ENCODE measurements at regions not wholly inside any gene's neighbourhood (a gene's known extent, or its start where the extent isn't known, plus 50 kb on each side); places are given as distances from the start of the nearest gene placed in this dataset.
"Not testable (repeated sequence)": the region's sequence is repeated elsewhere in the genome, so short reads cannot be mapped to it uniquely, and the experiment has no call there.

DNA sequence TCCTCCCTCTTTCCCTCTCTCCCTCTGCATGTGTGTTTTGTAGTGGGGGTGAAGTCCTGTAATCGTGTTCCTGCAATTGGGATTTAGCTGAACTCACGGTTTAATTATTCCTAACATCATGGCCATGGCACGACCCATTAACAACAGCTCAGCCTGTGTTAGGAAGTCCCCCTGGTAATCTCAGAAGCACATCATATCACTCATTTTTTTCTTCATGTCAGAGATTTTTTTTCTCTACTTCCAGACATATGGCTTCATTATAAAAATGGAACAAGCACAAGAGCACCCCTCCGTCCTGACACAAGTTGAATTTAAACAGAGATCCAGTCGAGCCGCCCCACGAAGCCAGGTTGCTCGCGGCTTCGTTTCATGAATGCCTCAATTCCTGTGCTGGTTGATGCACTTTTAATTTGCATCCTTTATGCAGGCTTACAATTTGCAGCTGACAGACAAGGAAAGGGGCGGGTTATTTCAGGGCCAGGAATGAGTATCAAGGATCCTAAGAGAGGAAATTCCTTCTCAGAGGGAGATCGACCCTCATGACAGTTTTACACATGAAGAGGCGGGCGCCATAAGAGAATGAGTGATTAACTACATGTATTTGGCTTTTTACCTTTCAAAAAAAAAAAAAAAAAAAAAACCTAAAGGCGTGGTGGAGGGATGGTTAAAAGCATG is 192.9 kb downstream of the MAF start:
- no peak for DNase-seq

DNA sequence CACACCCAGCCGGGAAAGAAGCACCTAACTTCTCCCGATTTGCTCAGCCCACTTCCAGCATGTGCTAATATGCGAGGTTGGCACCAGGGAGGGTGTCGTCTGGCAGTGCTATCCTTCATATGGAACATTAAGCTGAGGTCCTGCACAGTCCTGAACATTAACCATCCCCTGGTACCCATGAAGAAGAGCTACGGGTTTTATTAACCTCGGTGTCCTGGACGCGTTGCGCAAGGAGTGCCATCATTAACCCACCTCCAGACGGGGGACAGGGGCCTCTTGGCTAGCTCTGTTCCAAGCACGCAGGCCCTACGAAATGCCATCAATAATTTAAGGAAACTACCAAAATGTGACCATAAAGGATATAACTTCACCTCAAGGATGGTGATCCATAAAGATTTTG is 193.5 kb downstream of the MAF start:
- DNase-seq, result no peak

DNA sequence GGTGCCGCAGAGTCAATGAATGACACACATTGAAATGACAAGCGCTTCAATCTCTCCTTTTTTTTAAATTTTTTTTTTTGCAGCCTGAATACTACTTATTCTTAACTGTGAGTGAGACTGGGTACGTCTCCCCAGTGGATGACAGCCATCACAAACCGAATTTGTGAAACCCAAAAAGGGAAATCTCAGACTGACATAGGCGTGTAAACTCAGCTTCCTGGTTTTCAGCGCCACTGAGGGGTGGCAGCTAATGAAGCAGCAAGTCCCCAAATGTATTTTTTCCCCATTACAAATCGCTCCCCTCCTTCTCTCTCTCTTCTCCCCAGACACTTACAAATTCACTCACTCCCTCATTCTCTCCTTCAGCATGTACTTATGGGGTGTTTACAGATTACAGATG is 196.0 kb downstream of the MAF start:
- no peak for DNase-seq

DNA sequence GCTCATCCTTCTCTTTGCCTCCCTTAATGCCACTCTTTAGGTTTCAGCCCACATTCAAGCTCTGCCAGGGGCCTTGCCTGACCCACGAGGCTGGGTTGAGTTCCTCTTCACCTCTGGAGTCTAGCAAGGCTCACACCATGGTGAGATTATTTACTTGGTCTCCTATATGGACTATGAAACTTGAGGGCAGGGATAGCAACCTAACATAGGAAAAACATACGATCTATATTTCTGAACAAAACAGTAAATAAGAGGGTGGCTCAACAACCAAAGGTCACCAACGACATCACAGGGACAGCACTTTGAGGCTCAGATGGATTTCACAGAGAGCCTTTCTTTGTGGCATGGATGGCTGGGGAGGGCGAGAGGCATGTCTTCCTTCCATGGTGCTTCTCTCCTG is 197.0 kb downstream of the MAF start:
- DNase-seq, result no peak

DNA sequence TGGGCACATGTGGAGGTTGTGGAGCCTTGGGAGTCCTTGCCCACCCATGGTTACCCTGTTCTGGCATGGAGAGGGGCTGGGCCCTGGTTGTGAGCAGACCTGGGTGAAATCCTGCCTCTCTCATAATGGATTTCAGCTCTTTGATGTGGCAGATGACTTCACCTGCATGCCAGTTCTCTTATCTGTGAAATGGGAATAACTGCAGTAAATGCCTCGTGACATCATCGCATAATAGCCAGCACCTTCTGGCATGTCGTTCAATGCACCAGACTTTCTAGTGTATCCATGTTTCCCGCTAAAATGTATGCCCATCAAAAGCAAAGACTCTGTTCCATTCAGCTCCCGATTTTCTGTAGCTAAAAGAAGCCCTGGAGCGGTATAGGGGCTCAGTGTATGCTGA is 197.6 kb downstream of the MAF start:
- no peak for DNase-seq

DNA sequence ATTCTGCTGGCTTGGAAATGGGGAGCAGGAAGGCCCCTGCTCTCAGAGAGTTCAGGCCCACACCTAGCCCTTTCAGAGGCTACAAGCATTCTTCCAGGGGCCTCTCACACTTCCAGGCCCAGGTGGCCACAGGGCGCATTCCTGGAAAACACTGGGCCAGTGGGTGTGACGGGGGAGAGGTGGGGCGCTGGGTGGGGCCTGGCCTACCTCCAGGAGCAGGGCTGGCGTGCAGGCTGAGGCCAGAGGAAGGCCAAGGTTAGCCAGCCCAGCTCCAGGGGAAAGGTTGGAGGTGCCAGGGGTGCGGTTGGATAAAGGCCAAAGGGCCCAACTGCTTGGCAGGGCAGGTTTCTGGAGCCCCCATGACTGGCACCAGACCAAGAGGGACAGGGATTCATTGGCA is 198.2 kb downstream of the MAF start:
- DNase-seq, result no peak

DNA sequence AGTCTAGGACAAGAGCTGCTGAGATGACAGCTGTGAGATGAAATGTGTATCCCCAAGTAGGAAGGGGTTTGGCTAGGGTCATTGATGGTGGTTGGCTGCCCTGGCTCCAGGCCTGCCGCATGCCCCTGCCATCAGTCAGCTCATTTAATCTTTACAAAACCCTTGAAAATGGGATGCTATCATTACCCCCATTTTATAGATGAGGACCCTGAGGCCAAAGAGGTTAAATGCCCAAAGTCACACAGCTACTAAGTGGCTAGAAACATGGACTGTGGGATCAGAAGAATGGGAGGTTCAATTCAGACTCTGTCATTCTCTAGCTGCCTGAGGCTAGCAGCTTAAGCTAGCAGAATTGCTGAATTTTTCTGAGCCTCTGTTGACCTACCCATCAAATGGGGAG is 198.8 kb downstream of the MAF start:
- no peak for DNase-seq

DNA sequence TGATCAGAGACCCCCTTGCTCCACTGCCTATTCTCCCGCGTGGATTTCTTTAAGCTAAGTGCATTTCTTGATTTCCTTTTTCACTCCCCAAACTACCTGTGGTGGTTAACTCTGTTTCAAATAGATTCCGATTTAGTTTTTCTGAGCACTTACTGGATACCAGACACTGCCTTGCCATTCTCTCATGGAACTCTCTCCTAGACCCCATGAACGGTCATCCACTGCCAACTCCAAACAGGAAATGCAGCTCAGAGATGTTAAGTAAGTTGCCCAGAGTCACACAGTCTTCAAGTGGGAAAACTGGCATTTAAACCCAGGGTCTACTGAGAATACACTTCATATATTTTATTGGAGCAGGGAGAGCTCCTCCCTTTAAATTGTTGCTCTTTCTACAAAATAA is 199.4 kb downstream of the MAF start:
- DNase-seq, result no peak

DNA sequence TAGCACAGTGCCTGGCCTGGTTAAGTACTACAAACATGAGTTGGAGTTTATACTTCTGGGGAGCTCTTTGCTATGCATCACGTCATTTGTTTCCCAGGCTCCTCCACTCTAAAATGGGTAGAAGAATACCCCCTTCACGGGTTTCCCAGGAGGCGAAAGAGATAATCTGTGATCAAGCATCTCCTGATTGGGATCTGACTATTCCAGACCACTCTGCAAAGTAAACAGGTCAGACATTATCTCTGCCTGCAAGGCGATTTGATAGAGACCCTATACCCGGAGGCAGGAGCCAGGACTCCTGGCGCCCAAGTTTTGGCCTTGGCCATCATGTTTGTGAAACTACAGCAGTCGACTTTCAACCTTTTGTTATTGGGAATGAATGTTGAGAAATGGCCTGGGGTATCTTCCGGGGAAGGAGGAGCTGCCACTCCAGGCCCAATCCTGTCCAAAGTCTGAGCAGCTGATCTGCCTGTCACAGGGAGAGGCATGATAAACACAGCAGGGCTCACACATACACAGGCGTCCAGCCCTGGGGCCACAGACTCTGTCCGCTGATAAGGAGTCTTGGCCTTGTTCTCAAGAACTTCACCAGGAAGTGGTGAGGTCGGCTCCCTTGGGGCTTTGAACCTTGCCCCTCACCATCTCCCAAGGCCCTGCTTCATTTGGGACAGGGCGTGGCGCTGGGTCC is 199.9 kb downstream of the MAF start:
- no peak for DNase-seq

DNA sequence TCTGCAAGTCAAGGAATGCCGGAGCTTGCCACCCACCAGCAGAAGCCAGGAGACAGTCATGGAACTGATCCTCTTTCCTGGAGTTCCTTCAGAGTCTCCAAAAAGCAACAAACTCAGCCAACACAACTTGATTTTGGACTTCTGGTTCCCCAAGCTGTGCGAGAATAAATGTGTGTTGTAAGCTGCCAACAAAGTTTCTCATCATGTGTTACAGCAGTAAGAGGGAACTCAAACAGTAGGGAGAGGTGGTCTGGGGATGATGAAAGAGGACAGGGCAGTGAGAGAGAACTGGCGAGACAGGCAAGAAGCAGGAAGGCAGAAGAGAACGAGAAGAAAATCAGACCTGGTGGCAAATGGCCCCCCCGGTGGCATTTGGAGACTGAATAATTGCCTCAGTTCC is 204.9 kb downstream of the MAF start:
- DNase-seq, result no peak

DNA sequence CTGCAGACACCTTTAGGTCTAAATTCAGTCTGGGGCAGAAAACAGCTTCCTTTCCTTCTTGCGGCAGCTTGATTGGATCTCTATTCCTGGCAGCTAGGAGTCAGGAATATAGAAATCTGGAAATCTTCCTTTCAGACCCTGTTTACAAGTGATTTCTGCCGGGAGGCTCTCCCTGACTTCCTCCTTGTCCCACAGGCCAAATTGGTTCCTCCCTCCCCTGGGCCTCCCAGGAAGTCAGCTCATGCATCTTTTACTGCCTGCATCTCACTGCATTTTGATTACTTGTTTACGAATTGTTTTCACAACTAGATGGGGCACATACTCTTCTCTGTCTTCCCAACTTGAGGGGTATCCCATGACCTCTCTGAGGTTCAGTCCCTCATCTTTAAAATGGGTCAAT is 206.3 kb downstream of the MAF start:
- DNase-seq, result no peak

DNA sequence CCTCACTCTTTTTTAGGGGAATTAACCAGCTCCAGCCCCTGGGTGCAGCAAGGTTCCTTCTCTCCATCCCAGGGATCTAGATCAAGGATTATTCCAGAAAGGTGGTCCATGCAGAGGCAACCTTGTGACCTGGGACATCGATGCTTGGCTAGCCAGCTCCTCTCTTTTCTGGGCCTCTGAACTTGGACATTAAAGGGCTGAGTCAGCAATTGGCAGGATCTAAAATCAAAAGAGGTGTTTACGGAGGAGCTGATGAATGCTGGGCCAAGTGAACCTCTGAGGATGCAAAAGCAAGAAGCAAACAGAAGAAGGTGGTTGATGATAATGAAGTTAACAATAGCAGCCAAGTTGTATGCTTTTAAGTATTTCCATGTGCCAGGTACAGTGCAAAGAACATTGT is 207.0 kb downstream of the MAF start:
- no peak for DNase-seq

DNA sequence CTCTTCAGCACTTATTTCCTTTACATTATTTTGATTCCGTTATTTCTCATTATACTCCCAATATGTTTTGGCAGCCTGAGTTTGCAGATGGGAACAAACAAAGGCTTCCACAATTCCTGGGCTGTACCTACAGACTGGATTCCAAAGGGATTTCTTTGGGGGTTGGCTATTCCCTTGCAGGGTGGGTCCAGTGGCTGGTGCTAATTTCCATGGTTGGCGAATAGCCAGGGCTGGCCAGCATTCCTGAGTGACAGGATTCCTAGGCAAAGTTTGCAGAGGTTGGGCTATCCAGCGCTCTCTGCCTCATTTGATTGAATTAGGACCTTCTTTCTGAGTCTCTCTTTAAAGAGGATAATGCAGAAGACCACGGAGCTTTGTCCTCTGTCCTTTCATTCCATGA is 207.4 kb downstream of the MAF start:
- DNase-seq, result peak in 1 of 3 donors; percentile 40

DNA sequence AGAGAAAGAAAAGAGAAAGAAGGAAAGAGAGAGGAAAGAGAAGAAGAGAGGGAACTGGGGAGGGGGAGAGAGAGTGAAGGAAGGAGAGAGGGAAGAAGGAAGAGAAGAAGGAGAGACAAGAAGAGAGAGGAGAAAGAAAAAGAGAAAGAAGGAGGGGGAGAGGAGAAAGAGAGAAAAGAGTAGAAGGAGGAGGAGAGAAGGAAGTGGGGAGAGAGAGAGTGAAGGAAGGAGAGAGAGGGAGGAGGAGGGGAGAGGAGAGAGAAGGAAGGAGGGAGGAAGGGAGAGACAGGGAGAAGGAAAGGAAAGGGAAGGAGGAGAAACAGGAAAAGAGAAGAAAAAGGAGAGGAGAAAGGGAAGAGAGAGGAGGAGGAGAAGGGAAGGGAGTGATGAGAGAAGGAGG is 208.5 kb downstream of the MAF start:
- DNase-seq, result no peak

DNA sequence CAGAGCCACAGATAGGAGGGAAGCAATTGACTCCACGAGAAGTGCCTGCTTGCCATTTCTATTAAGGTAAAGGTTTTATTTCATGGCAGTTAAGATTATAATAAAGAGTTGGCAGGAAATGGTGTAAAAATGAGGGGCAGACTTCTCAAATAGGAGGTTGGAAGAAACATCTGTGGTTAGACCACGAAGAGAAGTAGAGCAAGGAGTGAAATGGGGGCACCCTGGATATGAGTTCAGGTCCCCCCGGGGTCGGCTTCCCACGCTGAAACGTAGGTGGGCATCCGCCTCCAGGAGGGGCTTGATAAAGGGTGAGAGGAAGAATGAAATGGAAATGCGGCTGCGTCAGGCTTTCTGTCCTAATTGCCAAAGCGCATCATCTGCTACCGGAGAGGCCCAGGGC is 209.1 kb downstream of the MAF start:
- no peak for DNase-seq

DNA sequence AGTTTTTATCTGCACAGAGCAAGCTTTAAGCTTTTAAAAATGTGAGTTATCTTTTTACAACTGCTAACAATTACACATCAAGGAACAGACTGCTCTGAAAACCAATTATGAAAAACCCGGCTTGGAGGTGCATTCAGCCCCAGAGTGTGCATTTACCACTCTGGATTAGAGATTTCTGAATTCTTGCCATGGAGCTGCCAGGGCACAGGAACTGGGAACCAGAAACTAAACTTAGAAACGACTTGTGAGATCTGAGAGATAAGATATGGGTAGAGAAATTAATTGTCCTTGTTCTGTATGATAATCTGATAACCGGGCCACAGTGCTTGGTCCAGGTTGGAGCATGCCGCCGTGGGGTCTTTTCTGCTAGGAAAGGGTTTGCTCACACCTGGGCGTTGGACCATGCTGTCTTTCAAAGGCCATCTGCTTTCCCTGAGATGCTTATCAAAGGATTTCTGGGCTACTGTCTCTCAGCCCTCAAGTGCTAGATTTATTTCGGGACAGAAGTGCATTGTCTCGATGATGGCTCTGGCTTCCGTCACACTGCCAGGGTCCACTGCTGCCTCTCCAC is 210.0 kb downstream of the MAF start:
- DNase-seq, result no peak

DNA sequence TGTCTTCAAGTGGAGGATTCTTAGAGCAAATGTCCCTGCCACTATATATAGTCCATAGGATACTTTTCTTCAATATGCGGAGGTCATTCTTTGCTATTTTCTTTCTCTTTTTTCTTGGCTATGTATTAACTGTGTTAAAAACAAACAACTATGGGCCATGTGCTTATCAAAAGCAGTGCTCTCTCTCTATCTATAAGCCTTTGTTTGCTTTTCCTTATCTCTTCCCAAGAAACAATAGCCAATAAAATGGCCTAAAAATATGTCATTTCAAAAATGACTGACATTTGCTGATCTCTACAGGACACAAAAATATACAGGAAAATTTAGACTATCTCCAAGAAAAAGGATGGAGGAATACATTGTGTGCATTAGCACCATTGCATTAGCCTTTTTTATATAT is 212.1 kb downstream of the MAF start:
- DNase-seq, result no peak

DNA sequence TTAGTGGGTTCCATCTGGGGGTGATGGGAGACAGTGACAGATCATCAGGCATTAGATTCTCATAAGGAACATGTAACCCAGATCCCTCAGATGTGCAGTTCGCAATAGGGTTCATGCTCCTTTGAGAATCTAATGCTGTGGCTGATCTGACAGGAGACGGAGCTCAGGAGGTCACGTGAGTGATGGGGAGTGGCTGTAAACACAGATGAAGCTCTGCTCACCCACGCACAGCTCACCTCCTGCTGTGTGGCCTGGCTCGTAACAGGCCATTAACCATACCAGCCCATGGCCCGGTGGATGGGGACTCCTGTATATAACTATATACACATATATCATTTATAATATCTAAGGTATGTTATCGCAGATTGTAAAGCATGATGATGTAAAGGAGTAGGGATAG is 214.2 kb downstream of the MAF start:
- no peak for DNase-seq

DNA sequence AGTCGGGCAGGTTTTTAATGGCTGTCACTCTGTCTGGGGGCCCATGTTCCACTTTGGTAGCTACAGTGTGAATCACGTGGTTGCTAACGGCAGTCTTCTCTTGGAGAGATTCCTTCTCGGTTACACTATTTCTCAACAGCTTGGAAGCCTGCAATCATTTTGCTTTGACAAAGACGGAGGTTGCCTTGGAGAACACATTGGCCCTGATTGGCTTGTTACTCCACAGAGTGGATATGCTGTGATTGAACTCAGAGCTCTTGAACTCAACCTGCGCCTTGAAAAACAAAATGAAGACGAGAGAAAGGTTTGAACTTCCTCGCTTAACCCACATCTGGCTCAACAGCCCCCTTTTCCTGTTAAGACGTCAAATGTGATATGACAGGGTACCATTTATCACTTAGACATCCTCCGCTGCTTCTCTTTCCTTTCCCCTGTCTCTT is 218.9 kb downstream of the MAF start:
- DNase-seq, result no peak

DNA sequence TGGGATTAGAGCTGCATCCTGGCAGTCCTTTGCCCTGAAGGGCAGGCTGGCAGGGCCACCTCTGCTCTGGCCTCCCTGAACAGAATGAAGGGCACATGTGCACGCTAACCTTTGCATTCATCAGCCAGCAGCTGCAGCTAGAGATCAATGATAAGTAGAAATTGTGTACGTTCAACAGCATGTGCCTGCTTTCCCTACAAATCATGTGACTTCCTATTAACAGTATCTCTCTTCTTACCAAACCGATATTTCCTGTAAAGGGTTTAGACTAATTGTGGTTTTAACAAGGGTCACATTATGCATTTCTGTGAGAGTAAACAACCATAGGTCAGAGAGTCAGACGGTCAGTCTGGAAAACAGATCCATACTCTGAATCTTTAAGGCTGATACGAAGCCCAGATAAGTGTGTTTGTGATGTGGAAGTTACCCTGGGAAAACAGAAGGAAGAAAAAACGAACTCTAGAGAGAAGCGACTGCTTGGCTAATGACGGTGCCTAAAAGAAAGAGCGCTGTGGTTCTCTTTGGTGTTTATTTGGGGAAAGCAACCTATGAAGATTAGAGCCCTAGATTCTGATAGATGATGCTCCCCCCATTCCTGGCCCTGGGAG is 219.4 kb downstream of the MAF start:
- no peak for DNase-seq

DNA sequence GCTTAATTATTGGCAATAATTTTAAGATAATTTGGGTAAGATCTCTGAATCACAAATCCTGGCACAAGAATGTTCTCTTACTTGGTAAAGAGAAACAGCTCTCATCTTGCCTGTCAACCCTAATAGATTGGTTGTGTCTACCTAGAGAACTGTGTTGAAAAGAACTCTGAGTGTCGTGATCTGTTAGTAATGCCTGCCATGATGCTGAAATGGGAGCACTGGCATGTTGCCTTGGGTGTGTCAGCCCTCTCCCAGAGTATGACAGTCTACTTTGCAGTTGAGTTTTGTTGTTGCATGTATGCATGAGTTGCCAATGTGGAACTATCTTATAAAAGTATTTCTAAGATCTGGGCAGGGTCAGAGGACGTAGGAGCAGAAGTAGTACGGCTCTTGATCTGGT is 221.4 kb downstream of the MAF start:
- DNase-seq, result no peak

DNA sequence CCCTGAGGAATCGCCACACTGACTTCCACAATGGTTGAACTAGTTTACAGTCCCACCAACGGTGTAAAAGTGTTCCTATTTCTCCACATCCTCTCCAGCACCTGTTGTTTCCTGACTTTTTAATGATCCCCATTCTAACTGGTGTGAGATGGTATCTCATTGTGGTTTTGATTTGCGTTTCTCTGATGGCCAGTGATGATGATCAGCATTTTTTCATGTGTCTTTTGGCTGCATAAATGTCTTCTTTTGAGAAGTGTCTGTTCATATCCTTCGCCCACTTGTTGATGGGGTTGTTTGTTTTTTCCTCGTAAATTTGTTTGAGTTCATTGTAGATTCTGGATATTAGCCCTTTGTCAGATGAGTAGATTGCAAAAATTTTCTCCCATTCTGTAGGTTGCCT is 223.5 kb downstream of the MAF start:
- DNase-seq, result not testable (repeated sequence)

DNA sequence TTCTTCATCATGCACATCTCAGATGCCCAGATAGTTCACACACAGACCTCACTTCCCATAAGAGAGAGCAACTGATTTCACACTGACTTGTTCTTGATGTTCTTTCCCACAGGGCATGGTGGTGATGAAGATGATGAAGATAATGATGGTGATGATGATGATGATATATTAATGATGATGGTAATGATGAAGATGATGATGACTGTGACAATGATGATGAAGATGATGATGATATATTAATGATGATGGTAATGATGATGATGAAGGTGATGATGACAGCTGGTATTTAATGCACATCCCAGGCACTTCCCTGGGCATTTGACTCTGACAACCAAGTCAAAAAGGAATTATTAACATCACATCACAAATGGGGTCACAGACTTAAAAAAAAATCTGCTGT is 225.2 kb downstream of the MAF start:
- no peak for DNase-seq

Data from muscle of back (tissue), 3 donors.